Activated T-cell treated with anti-CD3 and anti-CD28 coated beads for 48 hours (primary cell): ENCODE measurements at regions not wholly inside any gene's neighbourhood (a gene's known extent, or its start where the extent isn't known, plus 50 kb on each side); places are given as distances from the start of the nearest gene placed in this dataset.
A peak's percentile ranks its signal among the peaks of the same experiment; 100 is the strongest.

Experiments
- DNase-seq: peaks from one replicate; pipeline ENCODE4 v3.0.0-alpha.2; 2020; ENCODE audit warnings: low read depth

- DNase-seq, result no peak
Measured at GRCh38 chr1:30198795-30199403, 524.5 kb downstream of the MATN1 start.

DNA sequence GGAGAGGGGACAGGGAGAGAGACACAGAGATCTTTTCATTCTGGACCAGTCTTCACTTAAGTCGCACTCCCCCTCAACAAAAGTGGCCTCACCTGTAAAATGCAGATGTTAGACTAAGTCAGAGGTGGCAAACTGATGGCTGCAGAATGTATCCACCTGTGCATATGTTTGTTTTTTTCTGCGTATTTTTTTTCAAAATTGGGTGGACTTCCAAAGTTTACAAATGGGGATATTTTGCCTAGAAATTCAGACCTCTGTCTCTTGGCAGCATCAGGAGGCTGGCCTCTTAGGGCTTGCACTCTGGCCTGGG lies 525.0 kb downstream of the MATN1 start:
- DNase-seq, result no peak

DNA sequence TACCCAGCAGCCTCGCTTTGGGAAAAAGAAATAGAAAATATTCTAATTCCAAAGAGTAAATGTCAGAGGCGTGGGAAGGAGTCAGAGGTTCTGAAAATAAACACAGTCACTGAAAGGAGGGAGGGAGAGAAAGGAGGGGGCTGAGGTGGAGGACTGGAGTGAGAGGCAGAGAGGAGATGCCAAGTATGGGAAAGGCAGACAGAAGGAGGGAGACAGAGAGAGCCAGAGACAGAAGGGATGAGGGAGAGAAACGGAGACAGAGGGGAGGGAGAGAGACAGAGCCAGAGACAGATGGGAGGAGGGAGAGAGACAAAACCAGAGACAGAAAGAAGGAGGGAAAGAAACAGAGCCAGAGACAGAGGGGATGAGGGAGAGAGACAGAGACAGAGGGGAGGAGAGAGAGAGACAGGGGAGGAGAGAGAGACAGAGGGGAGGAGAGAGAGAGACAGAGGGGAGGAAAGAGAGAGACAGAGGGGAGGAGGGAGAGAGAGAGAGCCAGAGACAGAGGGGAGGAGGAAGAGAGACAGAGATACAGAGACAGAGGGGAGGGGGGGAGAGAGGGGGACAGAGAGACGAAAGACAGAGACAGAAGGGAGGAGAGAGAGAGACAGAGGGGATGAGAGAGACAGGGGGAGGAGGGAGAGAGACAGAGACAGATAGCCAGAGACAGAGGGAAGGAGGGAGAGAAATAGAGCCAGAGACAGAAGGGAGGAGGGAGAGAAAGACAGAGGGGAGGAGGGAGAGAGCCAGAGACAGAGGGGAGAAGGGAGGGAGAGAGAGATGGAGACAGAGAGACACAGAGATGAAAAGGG lies 525.5 kb downstream of the MATN1 start:
- DNase-seq, result no peak

DNA sequence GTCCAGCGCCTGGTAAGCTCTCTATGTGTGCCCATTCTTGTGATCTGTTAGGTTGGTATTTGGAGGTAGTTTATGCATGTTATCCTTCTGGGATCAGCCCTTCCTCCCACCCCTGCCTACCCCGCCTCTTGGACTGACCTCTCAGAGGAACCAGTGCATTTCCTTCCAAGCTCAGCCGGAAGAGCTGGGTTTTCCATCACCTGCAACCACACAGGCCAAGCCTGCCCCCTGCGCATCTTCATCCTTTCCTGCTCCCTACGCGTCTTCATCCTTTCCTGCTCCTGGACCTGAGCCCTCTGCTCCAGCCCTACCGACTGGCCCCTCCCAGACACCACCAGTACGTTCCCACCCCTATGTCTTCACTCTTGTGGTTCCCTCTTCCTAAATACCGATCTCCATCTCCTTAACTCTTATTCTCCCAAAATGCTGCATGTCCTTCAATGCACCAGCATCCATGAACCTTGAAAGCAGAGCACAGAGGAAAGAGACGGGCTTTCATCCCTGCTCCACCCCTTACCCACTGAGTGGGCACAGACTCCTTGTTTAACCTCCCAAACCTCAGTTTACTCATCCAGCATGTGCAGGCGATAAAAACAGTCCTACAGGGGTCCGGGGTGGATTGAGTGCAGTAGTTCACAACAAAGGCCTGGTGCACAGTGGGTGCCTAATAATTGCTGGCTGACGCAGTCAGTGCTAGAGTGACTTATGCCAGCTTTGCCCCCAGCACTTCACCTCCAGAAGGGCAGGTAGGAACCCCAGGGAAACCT lies 526.3 kb downstream of the MATN1 start:
- DNase-seq, result no peak

- DNase-seq, result no peak
Measured at GRCh38 chr1:30196457-30196856, 526.9 kb downstream of the MATN1 start.

GRCh38 chr1:30195424-30196134 lies 527.8 kb downstream of the MATN1 start:
- no peak for DNase-seq

GRCh38 chr1:30194741-30195423 lies 528.5 kb downstream of the MATN1 start:
- no peak for DNase-seq

GRCh38 chr1:30194046-30194619 lies 529.3 kb downstream of the MATN1 start:
- DNase-seq, result no peak

DNA sequence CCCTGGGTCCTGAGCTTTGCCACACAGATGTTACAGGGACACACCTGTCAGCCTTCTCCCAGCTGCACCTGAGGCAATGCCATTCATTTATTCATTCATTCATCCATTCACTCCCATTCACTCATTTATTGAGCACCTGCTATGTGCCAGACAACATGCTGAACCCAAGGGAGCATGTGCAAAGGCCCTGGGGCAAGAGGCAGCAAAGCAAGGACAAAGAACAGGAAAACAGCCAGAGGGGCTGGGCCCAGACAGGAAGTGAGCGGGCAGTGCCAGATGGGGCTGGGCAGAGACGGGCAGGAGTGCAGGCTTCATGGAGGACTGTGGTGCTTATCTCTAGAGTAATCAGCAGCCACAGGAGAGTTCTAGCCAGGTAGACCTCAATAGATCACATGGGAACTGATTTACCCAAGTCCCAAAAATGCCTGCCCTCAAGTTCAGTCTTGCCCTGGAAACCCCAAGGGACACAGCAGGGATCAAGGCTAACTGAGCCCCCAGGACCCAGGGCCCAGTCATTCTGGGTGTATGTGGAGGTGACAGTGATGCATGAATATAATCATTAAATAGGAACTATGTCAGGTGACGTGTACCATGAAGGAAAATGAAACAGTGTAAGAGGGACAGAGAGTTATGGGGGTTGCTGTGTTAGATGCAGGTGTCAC lies 530.3 kb downstream of the MATN1 start:
- no peak for DNase-seq

- peak; percentile 15 for DNase-seq
Measured at GRCh38 chr1:30191154-30191702, 532.2 kb downstream of the MATN1 start.

GRCh38 chr1:30190511-30191153 lies 532.8 kb downstream of the MATN1 start:
- DNase-seq, result no peak

- no peak for DNase-seq
Measured at GRCh38 chr1:30189818-30190500, 533.4 kb downstream of the MATN1 start.

DNA sequence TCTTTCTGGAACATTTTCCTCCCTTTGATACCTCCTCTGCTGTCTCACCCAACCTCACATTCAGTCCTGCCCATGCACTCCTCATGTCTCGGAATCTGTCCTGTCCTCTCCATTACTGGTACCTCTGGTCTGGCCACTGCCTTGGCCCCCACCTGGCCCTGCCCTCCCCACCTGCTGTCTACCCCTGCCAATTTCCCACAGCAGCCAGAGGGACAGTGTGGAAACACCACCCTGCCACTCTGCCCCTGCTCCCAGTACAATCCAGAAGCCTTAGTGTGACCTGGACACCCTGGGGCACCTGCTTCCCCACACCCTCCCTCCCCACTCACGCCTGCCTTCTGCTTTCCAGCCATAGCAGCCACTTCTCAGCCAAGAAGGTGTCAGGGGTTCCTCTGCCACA lies 534.4 kb downstream of the MATN1 start:
- DNase-seq, result no peak

- DNase-seq, result no peak
Measured at GRCh38 chr1:30188329-30188728, 535.1 kb downstream of the MATN1 start.

GRCh38 chr1:30187413-30188023 lies 535.9 kb downstream of the MATN1 start:
- no peak for DNase-seq

GRCh38 chr1:30186586-30186985 lies 536.8 kb downstream of the MATN1 start:
- DNase-seq, result no peak

DNA sequence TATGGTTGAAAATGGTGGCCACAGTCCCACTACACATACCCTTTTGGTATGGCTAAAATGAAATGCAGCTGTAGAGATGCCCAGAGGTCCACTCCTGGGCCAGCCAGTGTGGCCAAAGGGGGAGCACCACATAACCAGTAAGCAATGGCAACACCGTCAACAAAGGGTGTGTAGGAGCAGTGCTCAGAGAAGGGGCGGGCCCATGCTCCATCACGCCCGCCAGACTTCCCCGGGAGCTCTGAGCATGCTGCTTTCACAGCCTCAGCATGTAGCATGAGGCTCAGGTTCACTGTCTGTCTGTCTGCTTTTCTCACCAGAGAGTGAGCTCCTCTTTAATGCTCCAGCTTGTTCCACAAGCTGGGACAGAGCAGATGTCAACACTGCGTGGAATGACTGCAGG lies 537.6 kb downstream of the MATN1 start:
- no peak for DNase-seq

DNA sequence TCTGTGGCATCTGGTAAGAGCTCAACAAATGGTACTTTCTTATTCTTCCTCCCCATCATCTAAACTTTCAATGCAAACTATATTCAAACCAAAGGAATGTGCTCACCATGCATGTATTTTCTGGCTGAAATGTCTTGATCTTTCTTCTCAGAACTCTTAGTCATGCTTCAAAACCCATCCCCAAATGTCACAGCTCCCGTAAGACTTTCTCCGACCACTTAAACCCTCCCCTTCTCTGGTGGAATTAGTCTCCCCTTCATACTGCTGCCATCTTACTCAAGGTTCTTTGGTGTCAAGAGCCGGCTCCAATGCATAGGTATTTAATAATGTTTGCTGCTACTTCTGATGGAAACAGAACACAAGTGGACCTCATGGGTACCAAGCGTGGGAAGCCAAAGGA lies 538.1 kb downstream of the MATN1 start:
- DNase-seq, result no peak
